Liver (tissue), 3 donors: ENCODE measurements at regions not wholly inside any gene's neighbourhood (a gene's known extent, or its start where the extent isn't known, plus 50 kb on each side); places are given as distances from the start of the nearest gene placed in this dataset.

ENCODE experiments used
- CTCF ChIP-seq: fragments of 150-350 bp; IDR thresholded peaks from 2 replicates; pipeline ENCODE4 v1.5.1; 2017; ENCODE audit warnings: improper control_type of control experiment, low read depth, low read length; ENCODE audit not compliant: missing input control
- RAD21 ChIP-seq, 2 donors: IDR thresholded peaks; 2 replicates each; pipeline ENCODE4 v1.6.1; 2016; ENCODE audit warnings: antibody characterized with exemption in 2 of 2, mild to moderate bottlenecking in 2 of 2
- donor health status: healthy.
- donor health status: healthy.

- TF ChIP-seq CTCF (no peak), RAD21 (IDR thresholded peaks at IDR 0.05) (no peak)
Measured at GRCh38 chr7:142592231-142592630, 157.0 kb upstream of the PRSS1 start.
